HG02973 (cell line): ENCODE measurements at regions not wholly inside any gene's neighbourhood (a gene's known extent, or its start where the extent isn't known, plus 50 kb on each side); places are given as distances from the start of the nearest gene placed in this dataset.

Experiments used
- ATAC-seq: cut with Tn5 transposase; IDR thresholded peaks from one replicate; pipeline ENCODE4 v1.9.1; 2021; ENCODE audit warnings: moderate library complexity; ENCODE audit not compliant: unreplicated experiment

GRCh38 chr7:16320099-16320660 is 101.2 kb downstream of the CRPPA start:
- no peak for ATAC-seq

GRCh38 chr7:16318989-16319915 is 102.1 kb downstream of the CRPPA start:
- ATAC-seq, result no peak

- ATAC-seq, result no peak
These were observed 102.9 kb downstream of the CRPPA start for GRCh38 chr7:16318463-16318862.

GRCh38 chr7:16317406-16317805 is 103.9 kb downstream of the CRPPA start:
- ATAC-seq, result no peak

GRCh38 chr7:16315280-16315679 is 106.1 kb downstream of the CRPPA start:
- no peak for ATAC-seq

- ATAC-seq, result no peak
These were observed 112.2 kb downstream of the CRPPA start for GRCh38 chr7:16309129-16309528.

GRCh38 chr7:16301291-16301690 is 120.0 kb downstream of the CRPPA start:
- no peak for ATAC-seq

GRCh38 chr7:16300361-16300895 is 120.9 kb downstream of the CRPPA start:
- no peak for ATAC-seq

GRCh38 chr7:16299853-16300252 is 121.5 kb downstream of the CRPPA start:
- ATAC-seq, result no peak

GRCh38 chr7:16298221-16298620 is 123.1 kb downstream of the CRPPA start:
- no peak for ATAC-seq

GRCh38 chr7:16295558-16295957 is 125.8 kb downstream of the CRPPA start:
- ATAC-seq, result no peak

- ATAC-seq, result no peak
These were observed 127.5 kb downstream of the CRPPA start for GRCh38 chr7:16293669-16294425.

- no peak for ATAC-seq
These were observed 136.8 kb downstream of the CRPPA start for GRCh38 chr7:16284581-16284980.

GRCh38 chr7:16278167-16278787 is 143.1 kb downstream of the CRPPA start:
- no peak for ATAC-seq

GRCh38 chr7:16271990-16272665 is 149.2 kb downstream of the CRPPA start:
- ATAC-seq, result no peak

- no peak for ATAC-seq
These were observed 149.9 kb downstream of the CRPPA start for GRCh38 chr7:16271355-16271915.

GRCh38 chr7:16270844-16271243 is 150.5 kb downstream of the CRPPA start:
- no peak for ATAC-seq

GRCh38 chr7:16268821-16269768 is 152.2 kb downstream of the CRPPA start:
- no peak for ATAC-seq
